DND-41 (cell line): ENCODE measurements at regions not wholly inside any gene's neighbourhood (a gene's known extent, or its start where the extent isn't known, plus 50 kb on each side); places are given as distances from the start of the nearest gene placed in this dataset.
A peak's percentile ranks its signal among the peaks of the same experiment; 100 is the strongest.
"Not testable (repeated sequence)": the region's sequence is repeated elsewhere in the genome, so short reads cannot be mapped to it uniquely, and the experiment has no call there.

ENCODE experiments used
- ATAC-seq: fragments of 200-7000 bp; cut with Tn5 transposase; 3 replicates; pipeline ENCODE4 v1.9.1; 2021; ENCODE audit warnings: low read depth; ENCODE audit not compliant: insufficient read depth
- DNase-seq: peaks from one replicate; pipeline ENCODE4 v3.0.0-alpha.2; 2020
- H2AFZ ChIP-seq: 2 replicates; pipeline ENCODE4 v1.6.0; 2012; ENCODE audit warnings: low read depth, low read length
- H3K27ac ChIP-seq: 2 replicates; pipeline ENCODE4 v1.5.1; 2012; ENCODE audit warnings: low read length, inconsistent platforms
- H3K27me3 ChIP-seq: fragments of 200-600 bp; sonication (generic); 2 replicates; pipeline ENCODE4 v1.6.0; 2012; ENCODE audit warnings: low read length, mild to moderate bottlenecking, inconsistent platforms; ENCODE audit not compliant: insufficient read depth, poor library complexity
- H3K36me3 ChIP-seq: 2 replicates; pipeline ENCODE4 v1.5.1; 2012; ENCODE audit warnings: low read length, inconsistent platforms; ENCODE audit not compliant: insufficient read depth
- H3K4me1 ChIP-seq: 2 replicates; pipeline ENCODE4 v1.5.1; 2012; ENCODE audit warnings: mild to moderate bottlenecking, low read length; ENCODE audit not compliant: insufficient read depth
- H3K4me2 ChIP-seq: 2 replicates; pipeline ENCODE4 v1.6.0; 2012; ENCODE audit warnings: mild to moderate bottlenecking, moderate library complexity, low read length, inconsistent platforms; ENCODE audit not compliant: insufficient read depth
- H3K4me3 ChIP-seq, 2 experiments: fragments of 200-600 bp in 1 of 2; shearing (Covaris generic) in 1 of 2; 2 replicates each; pipeline ENCODE4 v1.5.1; 2012 to 2016; ENCODE audit warnings: inconsistent platforms in 2 of 2, low read length in 2 of 2, mild to moderate bottlenecking in 2 of 2, low read depth in 1 of 2, moderate library complexity in 1 of 2
- H3K79me2 ChIP-seq: 2 replicates; pipeline ENCODE4 v1.6.0; 2012; ENCODE audit warnings: low read length, inconsistent platforms; ENCODE audit not compliant: insufficient read depth
- H3K9ac ChIP-seq: 2 replicates; pipeline ENCODE4 v1.6.0; 2012; ENCODE audit warnings: low read depth, mild to moderate bottlenecking, inconsistent platforms, low read length, moderate library complexity
- H3K9me3 ChIP-seq: 2 replicates; pipeline ENCODE4 v1.5.1; 2012; ENCODE audit warnings: low read length, moderate library complexity, mild to moderate bottlenecking, inconsistent platforms; ENCODE audit not compliant: insufficient read depth, severe bottlenecking
- H4K20me1 ChIP-seq: 2 replicates; pipeline ENCODE4 v1.6.0; 2012; ENCODE audit warnings: low read length; ENCODE audit not compliant: insufficient read depth
- EZH2 ChIP-seq: IDR thresholded peaks from 3 replicates; pipeline ENCODE4 v1.6.1; 2012; ENCODE audit warnings: borderline replicate concordance, low read depth, mild to moderate bottlenecking, moderate library complexity, low read length, inconsistent platforms; ENCODE audit not compliant: severe bottlenecking
- TF ChIP-seq, protein P1 (sequence below): IDR thresholded peaks from 2 replicates; pipeline ENCODE4 v1.5.1; 2012; ENCODE audit warnings: borderline replicate concordance, low read length, moderate library complexity, mild to moderate bottlenecking; ENCODE audit not compliant: poor library complexity, severe bottlenecking; ENCODE audit errors: extremely low read depth

DNA sequence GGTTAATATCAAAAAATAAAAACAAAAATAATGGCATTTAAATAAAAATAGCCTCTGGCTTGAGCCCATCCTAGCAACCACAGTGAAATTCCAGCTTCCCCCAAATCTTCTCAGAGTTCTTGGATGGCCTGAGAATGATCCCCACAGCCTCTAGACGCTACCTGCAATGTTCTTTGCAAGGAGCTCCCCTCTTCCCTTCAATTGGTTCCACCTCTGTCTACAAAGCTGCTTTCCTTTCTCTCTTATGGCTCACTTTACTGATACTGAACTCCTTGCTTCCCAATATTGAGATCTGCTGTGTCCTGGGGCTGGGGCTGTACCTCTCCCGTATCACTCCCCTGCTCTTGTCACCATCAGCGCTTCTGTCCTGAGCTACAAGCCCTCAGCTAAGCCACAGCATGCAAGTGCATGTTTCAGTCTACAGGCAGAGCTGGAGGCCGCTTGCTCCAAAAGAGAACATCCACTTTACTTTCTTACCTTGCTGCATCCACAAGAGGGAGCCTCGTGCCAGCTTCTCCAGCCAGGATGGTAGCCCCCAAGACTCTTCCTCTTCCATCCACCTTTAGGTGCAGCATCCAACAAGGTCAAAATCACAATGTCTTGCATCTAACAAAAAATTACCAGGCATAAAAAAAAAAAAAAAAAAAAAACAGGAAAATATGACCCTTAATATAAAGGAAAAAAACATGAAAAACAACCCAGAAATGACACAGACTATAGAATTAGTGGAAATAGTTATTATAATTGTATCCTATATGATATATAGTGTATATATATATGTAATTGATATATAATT is 57.4 kb upstream of the PRSS3 start:
- H3K27ac ChIP-seq, result no peak overlapping the region
- DNase-seq (peak; percentile 39), ATAC-seq (peak; percentile 64; the same call in 2 of the 3 replicates)
- H3K4me2 ChIP-seq, result no peak overlapping the region
- no peaks in the 10 kb centered on the region for H3K9me3 ChIP-seq
- no peak overlapping the region for H3K4me3 ChIP-seq
- H3K36me3 ChIP-seq, result no peaks in the 10 kb centered on the region
- H4K20me1 ChIP-seq, result no peaks in the 10 kb centered on the region
- no peak overlapping the region for H2AFZ ChIP-seq
- no peak for TF ChIP-seq EZH2
- TF ChIP-seq, protein P1, sequence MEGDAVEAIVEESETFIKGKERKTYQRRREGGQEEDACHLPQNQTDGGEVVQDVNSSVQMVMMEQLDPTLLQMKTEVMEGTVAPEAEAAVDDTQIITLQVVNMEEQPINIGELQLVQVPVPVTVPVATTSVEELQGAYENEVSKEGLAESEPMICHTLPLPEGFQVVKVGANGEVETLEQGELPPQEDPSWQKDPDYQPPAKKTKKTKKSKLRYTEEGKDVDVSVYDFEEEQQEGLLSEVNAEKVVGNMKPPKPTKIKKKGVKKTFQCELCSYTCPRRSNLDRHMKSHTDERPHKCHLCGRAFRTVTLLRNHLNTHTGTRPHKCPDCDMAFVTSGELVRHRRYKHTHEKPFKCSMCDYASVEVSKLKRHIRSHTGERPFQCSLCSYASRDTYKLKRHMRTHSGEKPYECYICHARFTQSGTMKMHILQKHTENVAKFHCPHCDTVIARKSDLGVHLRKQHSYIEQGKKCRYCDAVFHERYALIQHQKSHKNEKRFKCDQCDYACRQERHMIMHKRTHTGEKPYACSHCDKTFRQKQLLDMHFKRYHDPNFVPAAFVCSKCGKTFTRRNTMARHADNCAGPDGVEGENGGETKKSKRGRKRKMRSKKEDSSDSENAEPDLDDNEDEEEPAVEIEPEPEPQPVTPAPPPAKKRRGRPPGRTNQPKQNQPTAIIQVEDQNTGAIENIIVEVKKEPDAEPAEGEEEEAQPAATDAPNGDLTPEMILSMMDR, result peak; percentile 64
- H3K79me2 ChIP-seq, result no peaks in the 10 kb centered on the region
- H3K4me1 ChIP-seq, result no peaks in the 10 kb centered on the region
- H3K9ac ChIP-seq, result no peak overlapping the region
- no peaks in the 10 kb centered on the region for H3K27me3 ChIP-seq

DNA sequence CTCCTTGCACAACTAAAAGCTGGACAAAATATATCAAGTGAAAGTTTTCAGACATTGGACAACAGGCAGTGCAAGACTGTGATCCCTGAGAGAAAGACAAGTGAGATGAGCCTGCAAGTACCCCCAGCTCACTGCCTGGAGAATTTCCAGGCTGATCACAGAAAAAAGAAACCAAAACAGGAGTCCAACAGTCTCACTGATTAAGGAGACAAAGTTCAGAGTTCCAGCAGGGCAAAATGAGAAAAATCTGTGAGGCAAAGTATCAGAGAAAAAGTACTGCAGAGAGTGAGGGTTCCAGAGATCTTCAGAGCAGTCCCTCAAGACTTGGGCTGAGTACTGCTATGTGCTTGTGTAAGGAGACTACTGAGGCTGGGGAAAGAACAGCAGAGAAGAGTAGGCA is 56.0 kb upstream of the PRSS3 start:
- Histone ChIP-seq H3K9ac (no peak overlapping the region), H3K27me3 (no peaks in the 10 kb centered on the region), H3K9me3 (no peaks in the 10 kb centered on the region), H3K27ac (no peak overlapping the region), H3K4me2 (no peak overlapping the region), H3K79me2 (no peaks in the 10 kb centered on the region), H3K4me1 (no peaks in the 10 kb centered on the region), H3K36me3 (no peaks in the 10 kb centered on the region), H2AFZ (no peak overlapping the region), H3K4me3 (no peak overlapping the region), H4K20me1 (no peaks in the 10 kb centered on the region)
- ATAC-seq (no peak), DNase-seq (no peak)
- TF ChIP-seq, protein P1, result no peak
- TF ChIP-seq EZH2, result no peak

DNA sequence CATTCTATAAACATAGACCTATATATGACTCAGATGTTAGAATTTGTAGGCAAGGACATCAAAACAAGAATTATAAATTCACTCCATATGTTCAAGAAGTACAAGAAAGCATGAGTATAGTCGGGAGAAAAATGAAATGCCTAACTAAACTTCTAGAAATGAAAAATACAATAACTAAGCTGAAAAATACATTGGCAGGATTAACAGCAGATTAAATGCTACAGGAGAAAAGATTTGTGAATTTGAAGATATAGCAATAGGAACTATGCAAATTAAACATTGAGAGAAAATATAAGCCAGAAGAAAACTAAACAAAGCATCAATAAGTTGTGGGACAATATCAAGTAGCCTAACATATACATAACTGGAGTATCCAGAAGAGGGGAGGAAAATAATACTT is 55.3 kb upstream of the PRSS3 start:
- TF ChIP-seq EZH2, result no peak
- TF ChIP-seq, protein P1, result no peak
- Histone ChIP-seq H3K4me2 (no peak overlapping the region), H3K4me1 (no peaks in the 10 kb centered on the region), H3K4me3 (no peak overlapping the region), H3K9ac (no peak overlapping the region), H3K79me2 (no peaks in the 10 kb centered on the region), H2AFZ (no peak overlapping the region), H3K27me3 (no peaks in the 10 kb centered on the region), H3K27ac (no peak overlapping the region), H3K36me3 (no peaks in the 10 kb centered on the region), H3K9me3 (no peaks in the 10 kb centered on the region), H4K20me1 (no peaks in the 10 kb centered on the region)
- ATAC-seq (no peak), DNase-seq (no peak)

DNA sequence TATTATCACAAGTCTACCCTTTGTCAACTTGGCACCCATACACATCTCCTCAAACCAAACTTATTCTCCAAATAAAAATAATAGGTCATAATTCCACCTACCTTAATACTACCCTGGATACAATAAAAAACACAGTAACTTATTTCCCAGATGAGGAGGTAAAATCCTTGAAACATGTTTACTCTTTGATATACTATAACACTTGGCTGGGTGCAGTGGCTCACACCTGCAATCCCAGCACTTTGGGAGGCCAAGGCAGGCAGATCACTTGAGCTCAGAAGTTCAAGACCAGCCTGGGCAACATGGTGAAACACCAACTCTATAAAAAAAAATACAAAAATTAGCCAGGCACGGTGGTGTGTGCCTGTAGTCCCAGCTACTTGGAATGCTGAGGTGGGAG is 54.4 kb upstream of the PRSS3 start:
- not testable (repeated sequence) for H3K27ac ChIP-seq, ATAC-seq, H3K9ac ChIP-seq, H4K20me1 ChIP-seq, DNase-seq, H3K4me1 ChIP-seq, H3K4me2 ChIP-seq, H3K36me3 ChIP-seq, H3K79me2 ChIP-seq, H3K9me3 ChIP-seq, H2AFZ ChIP-seq, H3K27me3 ChIP-seq, H3K4me3 ChIP-seq
